NCI-H82 treated with DMSO at 0.1 percent for 48 hours (cell line): ENCODE measurements at regions not wholly inside any gene's neighbourhood (a gene's known extent, or its start where the extent isn't known, plus 50 kb on each side); places are given as distances from the start of the nearest gene placed in this dataset.
"Not testable (repeated sequence)": the region's sequence is repeated elsewhere in the genome, so short reads cannot be mapped to it uniquely, and the experiment has no call there.

Experiments
- DNase-seq: peaks from one replicate; lab custom pipeline; 2025; ENCODE audit not compliant: unreplicated experiment; lab: John Stamatoyannopoulos, UW

DNA sequence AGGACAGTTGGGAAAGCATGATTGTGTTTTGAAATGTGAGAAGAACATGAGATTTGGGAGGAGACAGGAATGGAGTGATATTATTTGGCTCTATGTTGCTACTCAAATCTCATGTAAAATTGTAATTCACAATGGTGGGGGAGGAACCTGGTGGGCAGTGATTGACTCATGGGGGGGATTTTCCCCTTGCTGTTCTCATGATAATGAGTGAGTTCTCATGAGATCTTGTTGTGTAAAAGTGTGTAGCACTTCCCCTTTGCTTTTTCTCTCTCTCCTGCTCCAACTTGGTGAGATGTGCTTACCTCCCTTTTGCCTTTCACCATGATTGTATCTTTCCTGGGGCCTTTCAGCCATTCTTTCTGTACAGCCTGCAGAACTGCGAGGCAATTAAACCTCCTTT lies 1261.0 kb upstream of the ATXN8OS start:
- no peak for DNase-seq

DNA sequence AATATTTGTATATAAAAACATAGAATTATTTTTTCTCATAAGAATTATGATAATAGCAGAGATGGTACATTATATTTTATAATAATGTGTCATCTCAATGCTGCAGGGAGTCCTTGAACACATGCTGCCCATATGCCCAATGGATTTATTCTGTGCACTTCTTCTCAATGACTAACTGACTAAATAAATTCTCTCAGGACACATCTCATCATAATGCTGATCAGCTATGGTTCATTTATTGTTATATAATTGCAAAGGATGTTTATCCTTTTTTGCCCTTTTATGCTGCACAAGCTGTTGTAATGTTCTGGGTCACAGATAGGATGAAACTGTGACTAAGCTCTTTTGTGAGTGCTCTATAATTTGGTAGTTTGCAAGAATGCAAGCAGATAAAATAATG lies 1273.3 kb upstream of the ATXN8OS start:
- DNase-seq: no peak

- no peak for DNase-seq
Observed at GRCh38 chr13:68816715-68817114, 1290.9 kb upstream of the ATXN8OS start.

DNA sequence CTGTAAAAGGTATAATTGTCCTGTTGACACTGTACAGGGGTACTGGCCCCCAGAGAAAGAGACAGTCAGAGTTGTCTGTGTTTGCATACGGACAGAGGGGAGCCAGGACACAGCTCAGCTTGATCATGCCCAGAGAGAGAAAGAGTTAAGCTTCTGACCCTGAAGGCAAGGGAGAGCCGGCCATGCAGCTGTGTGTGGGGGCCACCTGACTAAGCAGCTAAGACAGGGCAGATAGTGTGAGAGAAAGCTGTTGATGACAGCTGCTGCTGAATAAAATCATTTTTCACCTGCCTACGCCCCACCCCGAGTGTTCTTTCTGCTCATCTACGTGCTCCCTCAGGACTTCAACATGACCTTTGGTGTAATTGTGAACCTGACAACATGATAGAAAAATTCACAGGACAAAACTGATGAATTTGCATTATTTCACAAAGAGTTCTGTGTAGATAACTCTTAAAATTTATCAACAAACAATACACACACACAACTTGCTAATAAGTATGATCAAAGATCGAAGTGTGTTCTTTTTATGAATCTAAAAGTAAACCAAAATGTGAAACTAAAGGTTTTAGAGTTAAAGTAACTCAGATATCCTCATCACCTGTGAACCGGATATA lies 1294.3 kb upstream of the ATXN8OS start:
- DNase-seq: no peak

GRCh38 chr13:68810660-68811059 lies 1297.0 kb upstream of the ATXN8OS start:
- DNase-seq: no peak

DNA sequence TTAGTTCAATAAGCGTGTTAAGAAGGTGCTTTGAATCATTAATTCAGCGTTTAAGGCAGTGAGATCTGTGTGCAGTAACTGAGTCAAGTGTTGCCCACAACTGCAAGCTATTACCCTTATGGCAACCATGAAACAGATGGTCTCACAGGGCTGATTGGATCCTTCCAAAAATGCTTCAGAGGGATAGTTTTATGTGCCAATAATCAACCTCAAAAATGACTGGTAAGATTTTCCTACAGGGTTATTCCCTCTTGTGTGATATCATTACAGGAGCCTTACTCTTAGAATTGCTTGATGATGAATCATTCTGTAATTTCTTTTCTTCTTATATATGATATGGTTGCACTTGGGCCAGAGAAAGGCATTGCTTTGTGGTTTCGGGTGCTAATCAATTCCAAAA lies 1299.2 kb upstream of the ATXN8OS start:
- no peak for DNase-seq

- DNase-seq: no peak
Observed at GRCh38 chr13:68806125-68806524, 1301.5 kb upstream of the ATXN8OS start.

DNA sequence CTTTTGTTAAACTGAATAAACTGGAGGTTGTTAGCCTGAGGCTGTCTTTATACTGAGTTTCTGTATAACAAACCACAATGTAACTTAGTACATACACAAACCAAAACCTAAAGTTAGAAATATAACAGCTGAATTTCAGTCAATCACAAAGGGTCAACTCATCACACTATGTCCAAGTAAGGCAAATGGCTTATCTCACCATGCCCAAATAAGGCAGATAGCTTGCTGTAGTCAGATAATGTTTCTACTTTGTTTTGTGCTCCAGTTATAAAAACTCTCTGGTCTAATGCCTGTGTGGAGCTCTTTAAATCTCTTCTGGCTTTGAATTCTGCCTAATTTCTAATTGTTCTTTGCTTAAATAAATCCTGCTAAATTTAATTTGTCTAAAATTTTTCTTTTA lies 1323.4 kb upstream of the ATXN8OS start:
- DNase-seq: no peak

DNA sequence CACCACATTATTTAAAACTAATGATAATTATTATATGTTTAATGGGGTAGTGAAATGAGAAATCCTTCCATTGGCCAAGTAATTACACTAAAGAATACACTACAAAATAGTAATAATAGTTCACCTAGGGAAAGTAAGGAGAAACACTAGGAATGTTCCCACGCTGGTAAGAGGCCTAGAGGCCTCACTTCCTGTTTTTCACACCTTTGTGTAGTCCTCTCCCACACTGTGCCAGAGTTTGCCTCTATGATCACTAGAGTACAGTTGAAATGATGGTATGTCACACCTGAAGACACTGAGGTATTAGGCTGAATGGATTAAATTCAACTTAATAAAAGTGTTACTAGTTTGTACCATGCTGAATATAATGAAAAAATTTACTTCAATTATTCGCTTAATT lies 1348.0 kb upstream of the ATXN8OS start:
- no peak for DNase-seq

GRCh38 chr13:68749796-68750195 lies 1357.8 kb upstream of the ATXN8OS start:
- DNase-seq: no peak

GRCh38 chr13:68748038-68748437 lies 1359.6 kb upstream of the ATXN8OS start:
- DNase-seq: no peak

DNA sequence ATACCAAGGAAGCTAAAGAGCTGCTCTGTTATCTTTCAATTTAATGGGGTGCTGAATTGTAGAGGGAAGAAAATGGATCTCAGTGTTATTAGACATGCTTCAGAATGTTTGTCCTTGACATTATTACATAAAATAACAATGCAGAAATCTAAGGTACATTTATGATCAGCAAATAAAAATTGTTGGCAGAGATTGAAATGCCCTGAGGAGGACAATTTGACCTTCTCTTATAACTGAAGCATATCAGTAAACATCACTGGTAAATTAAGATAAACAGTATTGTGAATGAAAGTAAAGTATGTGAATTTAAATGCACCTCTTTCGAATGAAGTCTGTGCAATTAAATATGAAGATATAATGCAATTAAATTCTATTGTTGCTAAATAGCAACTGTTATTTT lies 1362.1 kb upstream of the ATXN8OS start:
- no peak for DNase-seq

DNA sequence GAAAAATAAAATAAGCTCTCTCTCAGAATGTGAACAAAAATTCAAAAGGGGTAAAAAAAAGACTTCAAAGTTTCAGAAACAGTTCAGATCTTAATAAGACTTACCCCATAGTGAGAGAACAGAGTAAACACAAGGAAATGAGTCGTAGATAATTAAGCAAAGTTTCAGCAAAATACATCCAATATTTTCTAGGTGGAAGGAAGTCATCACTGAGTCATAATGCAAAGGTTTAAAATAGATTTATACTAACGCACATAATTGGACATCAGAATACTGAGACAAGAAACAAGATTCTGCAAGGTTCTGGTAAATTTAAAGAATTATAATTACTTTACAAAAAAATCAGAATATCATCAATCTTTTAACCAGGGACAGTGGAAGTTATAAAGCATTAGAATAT lies 1370.7 kb upstream of the ATXN8OS start:
- DNase-seq: no peak

GRCh38 chr13:68727798-68728197 lies 1379.8 kb upstream of the ATXN8OS start:
- DNase-seq: no peak

GRCh38 chr13:68727165-68727564 lies 1380.5 kb upstream of the ATXN8OS start:
- no peak for DNase-seq

- no peak for DNase-seq
Observed at GRCh38 chr13:68719815-68720214, 1387.8 kb upstream of the ATXN8OS start.

DNA sequence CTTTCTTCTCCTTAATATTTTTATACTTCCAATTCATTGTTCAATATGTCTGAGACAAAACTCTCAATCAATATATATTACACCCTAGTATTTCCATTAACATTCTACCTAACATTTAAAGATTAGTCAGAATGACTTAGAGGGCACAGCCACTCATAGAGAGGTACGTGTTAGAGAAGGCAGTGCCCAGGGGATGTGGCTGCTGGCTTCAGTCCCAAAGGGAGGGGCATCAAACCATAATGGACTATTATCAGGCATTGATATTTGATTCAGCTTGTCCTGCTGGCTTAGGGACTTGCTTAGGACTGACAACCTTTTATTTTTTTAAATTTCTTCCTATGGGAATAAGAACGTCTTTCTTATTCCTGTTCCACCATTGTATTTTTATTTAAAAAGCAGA lies 1392.0 kb upstream of the ATXN8OS start:
- DNase-seq: no peak

- no peak for DNase-seq
Observed at GRCh38 chr13:68714292-68714691, 1393.3 kb upstream of the ATXN8OS start.

DNA sequence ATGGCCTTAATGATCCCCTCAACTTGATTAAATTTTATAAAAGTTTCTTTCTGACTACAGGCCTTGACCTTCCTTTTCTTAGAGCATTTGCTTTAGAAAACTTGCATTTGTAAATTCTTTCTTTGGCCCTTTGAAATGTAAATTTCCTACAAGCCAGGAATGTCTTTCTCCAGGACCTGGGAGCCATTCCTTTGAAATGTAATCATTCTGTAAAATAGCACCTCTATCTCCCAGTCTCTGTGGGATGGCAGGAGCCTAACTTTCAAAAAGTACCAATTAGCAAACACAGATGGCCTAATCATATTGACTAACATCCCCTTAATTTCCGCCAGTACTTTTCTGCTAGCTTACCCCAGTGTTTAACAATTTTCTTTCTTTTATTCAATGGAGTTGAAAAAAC lies 1394.2 kb upstream of the ATXN8OS start:
- DNase-seq: no peak

GRCh38 chr13:68708336-68708908 lies 1399.2 kb upstream of the ATXN8OS start:
- DNase-seq: no peak

DNA sequence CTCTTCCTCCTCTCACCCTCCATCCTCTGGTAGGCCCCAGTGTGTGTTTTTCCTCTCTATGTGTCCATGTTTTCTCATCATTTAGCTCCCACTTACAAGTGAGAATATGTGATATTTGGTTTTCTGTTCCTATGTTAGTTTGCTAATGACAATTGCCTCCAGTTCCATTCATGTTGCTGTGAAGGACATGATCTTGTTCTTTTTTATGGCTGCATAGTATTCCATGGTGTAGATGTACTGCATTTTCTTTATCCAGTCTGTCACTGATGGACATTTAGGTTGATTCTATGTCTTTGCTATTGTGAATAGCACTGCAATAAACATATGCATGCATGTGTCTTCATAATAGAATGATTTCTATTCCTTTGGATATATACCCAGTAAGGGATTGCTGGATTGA lies 1401.6 kb upstream of the ATXN8OS start:
- not testable (repeated sequence) for DNase-seq

DNA sequence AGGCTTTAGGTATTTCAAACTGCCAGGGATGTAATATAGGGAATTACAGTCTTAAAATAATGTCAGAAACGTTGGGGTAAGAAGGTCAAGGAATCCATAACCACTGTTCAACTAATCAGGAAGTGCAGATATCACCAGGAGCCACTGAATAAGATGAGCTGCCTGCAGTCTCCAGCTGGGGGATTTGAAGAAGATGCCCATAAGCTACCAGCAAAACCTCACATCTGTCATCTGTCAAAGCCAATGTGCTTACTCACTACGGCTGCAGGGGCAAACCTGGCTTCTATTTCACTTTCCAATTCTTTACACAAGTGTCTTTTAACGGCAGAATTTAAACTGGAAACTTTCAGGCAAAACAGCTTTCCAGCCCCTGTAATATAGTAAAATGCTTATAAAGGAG lies 1410.1 kb upstream of the ATXN8OS start:
- DNase-seq: peak; percentile 84

GRCh38 chr13:68696907-68697306 lies 1410.7 kb upstream of the ATXN8OS start:
- DNase-seq: no peak
